Heart left ventricle (tissue), 16 donors: ENCODE measurements at regions not wholly inside any gene's neighbourhood (a gene's known extent, or its start where the extent isn't known, plus 50 kb on each side); places are given as distances from the start of the nearest gene placed in this dataset.
A peak's percentile ranks its signal among the peaks of the same experiment; 100 is the strongest.
"Not testable (repeated sequence)": the region's sequence is repeated elsewhere in the genome, so short reads cannot be mapped to it uniquely, and the experiment has no call there.

Experiments used
- ATAC-seq, 4 donors: fragments of 200-7000 bp; cut with Tn5 transposase; one replicate each; pipeline ENCODE4 v1.9.1; 2020 to 2022; ENCODE audit warnings: moderate library complexity in 4 of 4, mild to moderate bottlenecking in 3 of 4, moderate number of reproducible peaks in 1 of 4
- DNase-seq, 5 donors: peaks; one replicate each; pipeline ENCODE4 v3.0.0-alpha.2; 2020
- H3K27ac ChIP-seq, 12 donors: fragments of 200-600 bp; sonication (generic) in 4 of 12; one replicate each; pipeline versions ENCODE4 v1.5.0 to v1.8.0; 2016 to 2022; ENCODE audit warnings: mild to moderate bottlenecking in 2 of 12
- H3K27me3 ChIP-seq, 9 donors: fragments of 200-600 bp; sonication (generic) in 2 of 9; one replicate each; pipeline versions ENCODE4 v1.5.1 to v1.8.0; 2016 to 2022; ENCODE audit warnings: mild to moderate bottlenecking in 3 of 9
- H3K36me3 ChIP-seq, 9 donors: fragments of 200-600 bp; sonication (generic) in 2 of 9; one replicate each; pipeline versions ENCODE4 v1.5.0 to v1.8.0; 2018 to 2022; ENCODE audit warnings: mild to moderate bottlenecking in 2 of 9
- H3K4me1 ChIP-seq, 12 donors: fragments of 200-600 bp; sonication (generic) in 4 of 12; one replicate each; pipeline versions ENCODE4 v1.5.0 to v1.8.0; 2016 to 2022; ENCODE audit warnings: mild to moderate bottlenecking in 3 of 12
- H3K4me3 ChIP-seq, 12 donors: fragments of 200-600 bp; sonication (generic) in 4 of 12; one replicate each; pipeline versions ENCODE4 v1.5.0 to v1.8.0; 2017 to 2022; ENCODE audit warnings: mild to moderate bottlenecking in 9 of 12, moderate library complexity in 4 of 12
- H3K9me3 ChIP-seq, 12 donors: fragments of 200-600 bp; sonication (generic) in 4 of 12; one replicate each; pipeline versions ENCODE4 v1.5.0 to v1.8.0; 2016 to 2022; ENCODE audit warnings: mild to moderate bottlenecking in 1 of 12
- POLR2A ChIP-seq, 2 donors: fragments of 450-650 bp; IDR thresholded peaks; one replicate each; pipeline ENCODE4 v1.6.1; 2017; ENCODE audit warnings: antibody characterized with exemption in 2 of 2, mild to moderate bottlenecking in 2 of 2, moderate library complexity in 2 of 2
- WGBS, 4 donors: extraction: QIAGEN DNeasy Blood & Tissue Kit in 2 of 4; methylation state at CpG; one replicate each; pipeline versions ENCODE4 v1.1.5 to v1.1.7; 2013 to 2018; 5-methylcytosine and 5-hydroxymethylcytosine counted together
- intact Hi-C, 10 donors: fragments of 100-400 bp; cut with DNase I; formaldehyde crosslinking; loops; one replicate each; pipeline versions ENCODE4 v1.11.1 to v1.14.2; 2022
- TF ChIP-seq, protein P1 (sequence below), 12 donors: fragments of 200-600 bp; sonication (generic) in 4 of 12; IDR thresholded peaks; one replicate each; pipeline versions ENCODE4 v1.5.0 to v1.8.0; 2018 to 2022; ENCODE audit warnings: antibody characterized with exemption in 12 of 12, mild to moderate bottlenecking in 5 of 12
- donor health status: ischemic (EF 13 %, LVEDD 7.1; RV severe dilation, severe dysfunction).
- donor health status: healthy with polysubstance abuse.
- donor health status: DM: no; HTN: yes; CAD: no.
- donor health status: DM: no; HTN: no; CAD: no.
- donor health status: ischemic (EF 25% LVEDD 6.9; RV normal size, moderate dysfunction).
- donor health status: ischemic (EF 25% LVEDD 5.7; RV mildly dilated, moderate dysfunction).
- donor health status: healthy.
- donor health status: DM: yes; HTN: yes; CAD: no.
- donor health status: ischemic (EF 35%, LVEDD 5.7; RV mildly dilated, moderate dysfunction).
- donor health status: nonischemic (EF 11% LVEDD 7.7; RV severe dilation, severe dysfunction).
- donor health status: DM: yes; HTN: yes; CAD: no.
- donor health status: PGD.
- donor health status: ischemic (EF 29% LVEDD 5.4; RV normal size, mild dysfunction).
- donor health status: nonischemic (EF 23%, LVEDD 6.1; RV moderate dilation, normal function).

DNA sequence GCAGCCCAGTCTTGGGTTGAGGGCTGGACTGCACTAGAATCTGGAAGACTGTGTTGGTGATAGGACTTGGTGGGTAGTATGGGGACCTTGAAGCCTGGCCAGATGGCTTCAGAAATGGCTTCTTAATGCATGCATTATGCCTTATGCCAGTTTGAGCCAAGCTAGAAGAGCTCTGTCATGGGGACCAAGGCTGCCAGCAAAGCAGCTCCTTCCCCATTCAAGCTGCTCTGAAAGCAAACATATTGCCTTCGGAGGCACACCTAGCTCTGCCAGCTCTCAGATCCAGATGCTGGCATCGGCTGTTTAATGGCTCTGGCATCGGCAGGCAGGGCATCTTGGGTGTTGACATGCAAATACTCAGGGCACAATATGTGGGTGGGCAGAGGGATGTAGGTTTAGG is 59.0 kb upstream of the IGFBP5 start:
- Histone ChIP-seq H3K4me1 (peaks cover 0 to 24% (median 16%) of the 10 kb centered on the region in 12 donors), H3K36me3 (no peaks in the 10 kb centered on the region), H3K4me3 (no peak overlapping the region), H3K27ac (peak overlapping the region in 1 of 12 donors; percentile 74), H3K27me3 (no peaks in the 10 kb centered on the region), H3K9me3 (no peaks in the 10 kb centered on the region)
- TF ChIP-seq, protein P1, sequence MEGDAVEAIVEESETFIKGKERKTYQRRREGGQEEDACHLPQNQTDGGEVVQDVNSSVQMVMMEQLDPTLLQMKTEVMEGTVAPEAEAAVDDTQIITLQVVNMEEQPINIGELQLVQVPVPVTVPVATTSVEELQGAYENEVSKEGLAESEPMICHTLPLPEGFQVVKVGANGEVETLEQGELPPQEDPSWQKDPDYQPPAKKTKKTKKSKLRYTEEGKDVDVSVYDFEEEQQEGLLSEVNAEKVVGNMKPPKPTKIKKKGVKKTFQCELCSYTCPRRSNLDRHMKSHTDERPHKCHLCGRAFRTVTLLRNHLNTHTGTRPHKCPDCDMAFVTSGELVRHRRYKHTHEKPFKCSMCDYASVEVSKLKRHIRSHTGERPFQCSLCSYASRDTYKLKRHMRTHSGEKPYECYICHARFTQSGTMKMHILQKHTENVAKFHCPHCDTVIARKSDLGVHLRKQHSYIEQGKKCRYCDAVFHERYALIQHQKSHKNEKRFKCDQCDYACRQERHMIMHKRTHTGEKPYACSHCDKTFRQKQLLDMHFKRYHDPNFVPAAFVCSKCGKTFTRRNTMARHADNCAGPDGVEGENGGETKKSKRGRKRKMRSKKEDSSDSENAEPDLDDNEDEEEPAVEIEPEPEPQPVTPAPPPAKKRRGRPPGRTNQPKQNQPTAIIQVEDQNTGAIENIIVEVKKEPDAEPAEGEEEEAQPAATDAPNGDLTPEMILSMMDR (IDR thresholded peaks at IDR 0.05) = no peak
- TF ChIP-seq POLR2A (IDR thresholded peaks at IDR 0.05) = no peak
- intact Hi-C loops = no loop called here
- DNase-seq = no peak
- no peak for ATAC-seq
- WGBS, 4 donors = 93 to 97% (median 95%) methylated on average over 3 of the region's 3 CpGs

DNA sequence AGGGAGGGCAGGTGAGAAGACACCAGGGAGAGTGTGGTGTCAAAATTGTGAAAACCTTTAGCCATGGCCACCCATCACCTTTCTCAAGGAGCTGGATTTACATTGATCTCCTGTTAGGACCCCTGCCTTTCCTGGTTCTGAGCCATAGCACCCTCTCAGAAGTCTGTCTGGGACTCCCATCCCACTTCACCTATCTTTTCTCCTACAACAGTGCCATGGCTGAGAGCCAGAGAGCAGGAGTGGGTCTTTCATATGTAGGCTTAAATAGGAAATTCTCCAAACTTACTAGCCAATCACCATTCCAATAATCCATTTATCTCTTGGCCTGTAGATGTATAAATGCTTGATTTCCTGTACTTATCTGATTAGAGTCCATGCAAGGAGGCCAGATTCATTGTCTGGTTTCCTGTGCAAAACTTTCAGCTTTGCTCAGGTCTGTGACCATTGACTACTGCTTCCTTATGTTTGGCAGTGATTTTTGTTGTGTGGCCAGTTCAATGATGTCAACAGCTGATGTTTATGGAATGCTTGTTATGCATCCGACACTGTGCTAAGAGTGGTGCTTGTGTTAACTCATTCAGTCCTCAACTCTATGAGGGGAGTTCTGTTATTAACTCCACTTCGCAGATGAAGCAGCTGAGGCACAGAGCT is 57.6 kb upstream of the IGFBP5 start:
- H3K4me1 ChIP-seq = peaks cover 0 to 24% (median 16%) of the 10 kb centered on the region in 12 donors
- no peaks in the 10 kb centered on the region for H3K9me3 ChIP-seq
- H3K4me3 ChIP-seq = no peak overlapping the region
- H3K27me3 ChIP-seq = no peaks in the 10 kb centered on the region
- H3K27ac ChIP-seq = peak overlapping the region in 1 of 12 donors; percentile 74
- WGBS, 4 donors = 42 to 52% (median 47%) methylated on average over 2 of the region's 2 CpGs
- TF ChIP-seq, protein P1 (IDR thresholded peaks at IDR 0.05) = no peak
- TF ChIP-seq POLR2A (IDR thresholded peaks at IDR 0.05) = no peak
- intact Hi-C loops = no loop called here
- ATAC-seq = peak; percentile 50 to 90 (median 58)
- peak in 1 of 5 donors; percentile 29 for DNase-seq
- no peaks in the 10 kb centered on the region for H3K36me3 ChIP-seq

DNA sequence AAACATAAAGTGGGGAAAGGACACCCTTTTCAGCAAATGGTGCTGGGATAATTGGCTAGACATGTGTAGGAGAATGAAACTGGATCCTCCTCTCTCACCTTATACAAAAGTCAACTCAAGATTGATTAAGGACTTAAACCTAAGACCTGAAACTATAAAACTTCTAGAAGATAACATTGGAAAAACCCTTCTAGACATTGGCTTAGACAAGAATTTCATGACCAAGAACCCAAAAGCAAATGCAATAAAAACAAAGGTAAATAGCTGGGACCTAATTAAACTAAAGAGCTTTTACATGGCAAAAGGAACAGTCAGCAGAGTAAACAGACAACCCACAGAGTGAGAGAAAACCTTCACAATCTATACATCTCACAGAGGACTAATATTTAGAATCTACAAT is 55.4 kb upstream of the IGFBP5 start:
- H3K4me3 ChIP-seq, ATAC-seq, intact Hi-C loops, H3K9me3 ChIP-seq, DNase-seq, H3K27me3 ChIP-seq, H3K27ac ChIP-seq, H3K36me3 ChIP-seq: not testable (repeated sequence)
- peaks cover 0 to 24% (median 16%) of the 10 kb centered on the region in 12 donors for H3K4me1 ChIP-seq

DNA sequence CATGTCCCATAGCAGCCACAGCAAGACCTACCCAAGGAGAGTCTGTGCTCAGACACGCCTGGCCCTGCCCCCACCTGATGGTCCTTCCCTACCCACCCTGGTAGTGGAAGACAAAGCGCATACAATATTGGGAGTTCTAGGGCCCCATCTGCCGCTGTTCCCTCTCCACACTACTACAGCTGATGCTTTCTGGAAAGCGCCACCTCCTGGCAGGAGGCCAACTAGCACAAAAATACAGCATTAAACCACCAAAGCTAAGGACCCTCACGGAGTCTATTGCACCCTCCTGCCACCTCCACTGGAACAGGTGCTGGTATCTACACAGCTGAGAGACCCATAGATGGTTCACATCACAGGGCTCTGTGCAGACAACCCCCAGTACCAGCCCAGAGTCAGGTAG is 50.9 kb upstream of the IGFBP5 start:
- DNase-seq, H3K27me3 ChIP-seq, H3K4me3 ChIP-seq, H3K36me3 ChIP-seq, ATAC-seq, H3K9me3 ChIP-seq, intact Hi-C loops, H3K27ac ChIP-seq: not testable (repeated sequence)
- H3K4me1 ChIP-seq = peaks cover 0 to 11% (median 0%) of the 10 kb centered on the region in 12 donors
- WGBS, 4 donors = 92 to 100% (median 96%) methylated on average over 5 of the region's 5 CpGs

DNA sequence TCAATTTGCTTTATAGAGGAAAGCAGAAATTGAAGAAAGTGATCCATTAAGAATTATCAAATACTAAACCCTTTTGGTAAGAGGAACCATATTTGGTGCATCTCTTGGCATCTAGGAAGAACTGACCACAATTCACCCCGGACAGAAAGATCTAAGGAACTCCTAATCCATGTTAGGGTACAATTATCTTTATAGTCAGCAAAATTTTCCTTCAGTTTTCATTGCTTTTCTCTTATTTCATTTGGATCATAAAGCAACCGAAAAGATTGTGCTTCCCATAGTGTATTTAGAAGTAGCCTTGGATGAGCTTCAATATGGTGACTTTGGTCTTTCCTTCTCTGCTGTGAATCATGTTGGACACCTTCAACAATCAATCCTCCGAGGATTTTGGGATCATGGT is 50.1 kb upstream of the IGFBP5 start:
- Histone ChIP-seq H3K9me3 (no peaks in the 10 kb centered on the region), H3K4me3 (no peak overlapping the region), H3K27me3 (no peaks in the 10 kb centered on the region), H3K36me3 (no peaks in the 10 kb centered on the region), H3K4me1 (peaks cover 0 to 16% (median 0%) of the 10 kb centered on the region in 12 donors), H3K27ac (no peak overlapping the region)
- intact Hi-C loops = no loop called here
- DNase-seq (no peak), ATAC-seq (no peak)
- WGBS, 4 donors = 95 to 97% (median 96%) methylated on average over 3 of the region's 3 CpGs
- TF ChIP-seq, protein P1 (IDR thresholded peaks at IDR 0.05) = no peak
- no peak for TF ChIP-seq POLR2A (IDR thresholded peaks at IDR 0.05)
